K562 (cell line): ENCODE measurements at regions not wholly inside any gene's neighbourhood (a gene's known extent, or its start where the extent isn't known, plus 50 kb on each side); places are given as distances from the start of the nearest gene placed in this dataset.

Source experiments
- ATAC-seq: fragments of 200-7000 bp; cut with Tn5 transposase; 3 replicates; pipeline ENCODE4 v1.9.1; 2020; ENCODE audit warnings: moderate library complexity
- BruUV-seq: library from RNA; stranded (reverse); fragments of 400-500 nt; replicated peaks from 2 replicates; lab custom pipeline; 2021; lab: Mats Ljungman, UMichigan
- CTCF ChIA-PET: fragments of 300-600 bp; formaldehyde crosslinking; extraction: SDS; loops from one replicate; lab custom pipeline; 2021; ENCODE audit warnings: low intra/inter-chr PET ratio; lab: Yijun Ruan, JAX
- POLR2A ChIA-PET: fragments of 300-600, 350-650 bp; sonication (Branson Sonifier 250); formaldehyde crosslinking; extraction: SDS; loops from one replicate; lab custom pipeline; 2021; ENCODE audit warnings: antibody characterized with exemption, inconsistent platforms; lab: Yijun Ruan, JAX
- DNase-seq, 4 experiments: peaks; one replicate each; pipeline versions ENCODE4 v3.0.0 to v3.0.0-alpha.2; 2011 to 2018; ENCODE audit warnings: low spot score in 3 of 4, mixed read lengths in 3 of 4; ENCODE audit errors: extremely low read depth in 1 of 4
- FAIRE-seq: peaks from 2 replicates; lab custom pipeline; 2011; peaks lifted over from hg19 to GRCh38; lab: Jason Lieb, UNC
- H2AFZ ChIP-seq: 2 replicates; pipeline ENCODE4 v1.6.0; 2011; ENCODE audit warnings: low read depth, low read length, control low read depth, inconsistent platforms
- H3K27ac ChIP-seq: fragments of 200-600 bp; 3 replicates; pipeline ENCODE4 v1.8.0; 2011; ENCODE audit warnings: low read depth, mild to moderate bottlenecking, control low read depth, inconsistent platforms, low read length, moderate library complexity, mixed read lengths; ENCODE audit errors: extremely low read depth
- H3K27me3 ChIP-seq, 2 experiments: fragments of 300-600 bp in 1 of 2; 2 replicates in 1 of 2; 3 replicates in 1 of 2; pipeline versions ENCODE4 v1.6.0 to v1.8.0; 2011; ENCODE audit warnings: inconsistent platforms in 2 of 2, low read length in 2 of 2, mild to moderate bottlenecking in 1 of 2, mixed read lengths in 1 of 2, moderate library complexity in 1 of 2; ENCODE audit not compliant: control insufficient read depth in 2 of 2, insufficient read depth in 2 of 2
- H3K36me3 ChIP-seq: fragments of 300-600 bp; 3 replicates; pipeline ENCODE4 v1.8.0; 2011; ENCODE audit warnings: mild to moderate bottlenecking, low read length, inconsistent platforms; ENCODE audit not compliant: control insufficient read depth, insufficient read depth
- H3K4me1 ChIP-seq, 2 experiments: fragments of 200-600 bp in 1 of 2; replicated peaks in 1 of 2; 2 replicates in 1 of 2; 3 replicates in 1 of 2; pipeline versions ENCODE4 v1.5.1 to v1.8.0; 2011; ENCODE audit warnings: inconsistent platforms in 2 of 2, low read length in 2 of 2, mild to moderate bottlenecking in 1 of 2, mixed read lengths in 1 of 2, moderate library complexity in 1 of 2; ENCODE audit not compliant: control insufficient read depth in 2 of 2, insufficient read depth in 2 of 2
- H3K4me2 ChIP-seq: 2 replicates; pipeline ENCODE4 v1.6.1; 2011; ENCODE audit warnings: low read length, control low read depth, inconsistent platforms, mixed read lengths; ENCODE audit not compliant: insufficient read depth
- H3K4me3 ChIP-seq: fragments of 200-600 bp; sonication (generic), shearing (Covaris generic); 2 replicates; pipeline ENCODE4 v1.5.1; 2016; ENCODE audit warnings: control low read depth, inconsistent platforms
- H3K79me2 ChIP-seq: fragments of 200-600 bp; 3 replicates; pipeline ENCODE4 v1.8.0; 2011; ENCODE audit warnings: low read length, inconsistent platforms; ENCODE audit not compliant: control insufficient read depth, insufficient read depth
- H3K9ac ChIP-seq, 2 experiments: 2 replicates each; pipeline versions ENCODE4 v1.6.0 to v1.6.1; 2011; ENCODE audit warnings: low read depth in 2 of 2, low read length in 2 of 2, control low read depth in 1 of 2, inconsistent platforms in 1 of 2, mild to moderate bottlenecking in 1 of 2, mixed read lengths in 1 of 2; ENCODE audit not compliant: insufficient read depth in 1 of 2
- H3K9me1 ChIP-seq: one replicate; pipeline ENCODE4 v1.6.0; 2011; ENCODE audit warnings: inconsistent platforms, mild to moderate bottlenecking, low read length, moderate library complexity; ENCODE audit not compliant: control insufficient read depth, insufficient read depth
- H3K9me3 ChIP-seq: replicated peaks from 2 replicates; pipeline ENCODE4 v1.5.1; 2011; ENCODE audit warnings: low read depth, low read length, inconsistent platforms; ENCODE audit not compliant: control insufficient read depth, insufficient read depth
- H4K20me1 ChIP-seq: replicated peaks from 2 replicates; pipeline ENCODE4 v1.6.1; 2011; ENCODE audit warnings: low read length, inconsistent platforms, mixed read lengths; ENCODE audit not compliant: control insufficient read depth, insufficient read depth
- ESRRB ChIP-seq: fragments of 250-450 bp; sonication (Bioruptor Pico); IDR thresholded peaks from 2 replicates; pipeline ENCODE4 v1.5.0; 2020; ENCODE audit warnings: mild to moderate bottlenecking, moderate library complexity, borderline replicate concordance
- FIP1L1 ChIP-seq: fragments of 200-400 bp; formaldehyde crosslinking; IDR thresholded peaks from 2 replicates; pipeline ENCODE4 v1.6.1; 2018; ENCODE audit warnings: mild to moderate bottlenecking, low read depth, low read length; ENCODE audit not compliant: poor library complexity, severe bottlenecking
- JUND ChIP-seq, 2 experiments: IDR thresholded peaks; 2 replicates in 1 of 2; 3 replicates in 1 of 2; pipeline ENCODE4 v1.6.1; 2011; ENCODE audit warnings: borderline replicate concordance in 2 of 2, low read depth in 2 of 2, low read length in 2 of 2, improper control_type of control experiment in 1 of 2, missing biosample characterization in 1 of 2, missing genetic modification characterization in 1 of 2, missing genetic modification reagents in 1 of 2
- NCOA4 ChIP-seq: fragments of 450-650 bp; IDR thresholded peaks from 2 replicates; pipeline ENCODE4 v1.6.1; 2018; ENCODE audit warnings: mild to moderate bottlenecking; ENCODE audit not compliant: partially characterized antibody
- NFYB ChIP-seq: IDR thresholded peaks from 2 replicates; pipeline ENCODE4 v1.6.1; 2011; ENCODE audit warnings: mild to moderate bottlenecking, moderate library complexity; ENCODE audit not compliant: insufficient read length; ENCODE audit errors: extremely low read depth
- RBFOX2 ChIP-seq: fragments of 200-400 bp; formaldehyde crosslinking; IDR thresholded peaks from 2 replicates; pipeline ENCODE4 v1.6.1; 2017; ENCODE audit warnings: low read depth, mild to moderate bottlenecking, low read length, moderate library complexity
- SIN3B ChIP-seq: fragments of 450-650 bp; IDR thresholded peaks from 2 replicates; pipeline ENCODE4 v1.6.1; 2017; ENCODE audit warnings: low read depth, mild to moderate bottlenecking, moderate library complexity
- SMARCB1 ChIP-seq: IDR thresholded peaks from 2 replicates; pipeline ENCODE4 v1.6.1; 2011; ENCODE audit warnings: improper control_type of control experiment, low read depth; ENCODE audit not compliant: insufficient read length
- STAG1 ChIP-seq: sonication (generic); formaldehyde crosslinking; IDR thresholded peaks from 2 replicates; pipeline ENCODE4 v1.5.0; 2020; ENCODE audit warnings: missing genetic modification reagents, borderline replicate concordance
- TBL1XR1 ChIP-seq, 2 experiments: IDR thresholded peaks; 2 replicates each; pipeline ENCODE4 v1.6.1; 2012; ENCODE audit warnings: improper control_type of control experiment in 2 of 2, low read length in 2 of 2, mild to moderate bottlenecking in 1 of 2
- ZNF766 ChIP-seq: fragments of 200-800 bp; sonication (Bioruptor generic); conservative IDR thresholded peaks from 2 replicates; pipeline ENCODE4 v1.6.1; 2016; ENCODE audit warnings: missing genetic modification characterization, missing compliant biosample characterization
- ZNF785 ChIP-seq: fragments of 250-450 bp; sonication (Bioruptor Pico); IDR thresholded peaks from 2 replicates; pipeline ENCODE4 v1.4.0; 2020; ENCODE audit warnings: mild to moderate bottlenecking
- WGBS: fragments of 100-300 bp; shearing (Covaris generic); methylation state at CpG from one replicate; pipeline ENCODE4 v1.1.6; 2016; ENCODE audit warnings: low coverage, mixed read lengths; ENCODE audit not compliant: insufficient coverage; ENCODE audit errors: missing lambda C conversion rate; 5-methylcytosine and 5-hydroxymethylcytosine counted together
- in situ Hi-C: fragments of 300-500 bp; cut with MboI; formaldehyde crosslinking; loops from 4 replicates; pipeline ENCODE4 v1.15.0; 2018; ENCODE audit warnings: inconsistent platforms, mixed read lengths
- intact Hi-C: fragments of 100-400 bp; cut with micrococcal nuclease; formaldehyde crosslinking; loops from 2 replicates; pipeline ENCODE4 v1.14.2; 2022
- TF ChIP-seq, protein P1 (sequence below): IDR thresholded peaks from 2 replicates; pipeline ENCODE4 v1.6.1; 2011; ENCODE audit warnings: borderline replicate concordance, low read depth, mild to moderate bottlenecking, moderate library complexity, low read length; ENCODE audit not compliant: insufficient read depth, poor library complexity, severe bottlenecking

- WGBS, result 2% methylated on average over 3 of the region's 3 CpGs
- no peaks in the 10 kb centered on the region for H4K20me1 ChIP-seq
- no peaks in the 10 kb centered on the region for H3K9me1 ChIP-seq
- in situ Hi-C loops, result no loop called here
- H2AFZ ChIP-seq, result no peak overlapping the region
- ATAC-seq (no peak), DNase-seq (no peak), FAIRE-seq (no peak)
- no peak overlapping the region for H3K27ac ChIP-seq
- no peak overlapping the region for H3K9ac ChIP-seq
- BruUV-seq, result no TSS peak
- intact Hi-C loops, result no loop called here
- H3K4me3 ChIP-seq, result no peak overlapping the region
- no peaks in the 10 kb centered on the region for H3K4me1 ChIP-seq
- H3K4me2 ChIP-seq, result no peak overlapping the region
- H3K36me3 ChIP-seq, result no peaks in the 10 kb centered on the region
- no peaks in the 10 kb centered on the region for H3K79me2 ChIP-seq
- POLR2A ChIA-PET, result no interaction called here
- H3K9me3 ChIP-seq, result no peaks in the 10 kb centered on the region
- H3K27me3 ChIP-seq, result no peaks in the 10 kb centered on the region
- TF ChIP-seq RBFOX2 (no peak), TBL1XR1 (IDR thresholded peaks at IDR 0.05; ENCODE audit: low read length in 2 of 2) (no peak), FIP1L1 (no peak), NFYB (no peak), SMARCB1 (no peak), ZNF766 (CRISPR knock-in tag) (no peak), SIN3B (no peak), STAG1 (CRISPR knock-in tag) (no peak)
- CTCF ChIA-PET, result no interaction called here
Observed at GRCh38 chr17:53314521-53314920, 508.2 kb upstream of the KIF2B start.

GRCh38 chr17:53313746-53314145 is 509.0 kb upstream of the KIF2B start:
- in situ Hi-C loops (no loop called here), intact Hi-C loops (no loop called here)
- no peak overlapping the region for H3K27ac ChIP-seq
- 0% methylated on average over 2 of the region's 2 CpGs for WGBS
- no peak for ATAC-seq
- H4K20me1 ChIP-seq, result no peaks in the 10 kb centered on the region
- no peak for FAIRE-seq
- no peaks in the 10 kb centered on the region for H3K79me2 ChIP-seq
- no peak overlapping the region for H3K4me2 ChIP-seq
- no peaks in the 10 kb centered on the region for H3K36me3 ChIP-seq
- no TSS peak for BruUV-seq
- no peaks in the 10 kb centered on the region for H3K4me1 ChIP-seq
- H3K9me3 ChIP-seq, result no peaks in the 10 kb centered on the region
- no peak overlapping the region for H2AFZ ChIP-seq
- DNase-seq, result no peak
- H3K9ac ChIP-seq, result no peak overlapping the region
- no peaks in the 10 kb centered on the region for H3K27me3 ChIP-seq
- ChIA-PET CTCF (no interaction called here), POLR2A (no interaction called here)
- H3K4me3 ChIP-seq, result no peak overlapping the region
- H3K9me1 ChIP-seq, result no peaks in the 10 kb centered on the region
- TF ChIP-seq ZNF785 (CRISPR knock-in tag) (no peak), ESRRB (CRISPR knock-in tag) (no peak), JUND (IDR thresholded peaks at IDR 0.05; ENCODE audit: borderline replicate concordance, low read depth, low read length) (no peak), JUND (tag; IDR thresholded peaks at IDR 0.05; ENCODE audit: borderline replicate concordance, low read depth, low read length) (no peak), NCOA4 (no peak), ZNF766 (CRISPR knock-in tag) (no peak)
- TF ChIP-seq, protein P1, sequence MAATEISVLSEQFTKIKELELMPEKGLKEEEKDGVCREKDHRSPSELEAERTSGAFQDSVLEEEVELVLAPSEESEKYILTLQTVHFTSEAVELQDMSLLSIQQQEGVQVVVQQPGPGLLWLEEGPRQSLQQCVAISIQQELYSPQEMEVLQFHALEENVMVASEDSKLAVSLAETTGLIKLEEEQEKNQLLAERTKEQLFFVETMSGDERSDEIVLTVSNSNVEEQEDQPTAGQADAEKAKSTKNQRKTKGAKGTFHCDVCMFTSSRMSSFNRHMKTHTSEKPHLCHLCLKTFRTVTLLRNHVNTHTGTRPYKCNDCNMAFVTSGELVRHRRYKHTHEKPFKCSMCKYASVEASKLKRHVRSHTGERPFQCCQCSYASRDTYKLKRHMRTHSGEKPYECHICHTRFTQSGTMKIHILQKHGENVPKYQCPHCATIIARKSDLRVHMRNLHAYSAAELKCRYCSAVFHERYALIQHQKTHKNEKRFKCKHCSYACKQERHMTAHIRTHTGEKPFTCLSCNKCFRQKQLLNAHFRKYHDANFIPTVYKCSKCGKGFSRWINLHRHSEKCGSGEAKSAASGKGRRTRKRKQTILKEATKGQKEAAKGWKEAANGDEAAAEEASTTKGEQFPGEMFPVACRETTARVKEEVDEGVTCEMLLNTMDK, result no peak
